ENCODE measurements at regions not wholly inside any gene's neighbourhood (a gene's known extent, or its start where the extent isn't known, plus 50 kb on each side); places are given as distances from the start of the nearest gene placed in this dataset.

DNA sequence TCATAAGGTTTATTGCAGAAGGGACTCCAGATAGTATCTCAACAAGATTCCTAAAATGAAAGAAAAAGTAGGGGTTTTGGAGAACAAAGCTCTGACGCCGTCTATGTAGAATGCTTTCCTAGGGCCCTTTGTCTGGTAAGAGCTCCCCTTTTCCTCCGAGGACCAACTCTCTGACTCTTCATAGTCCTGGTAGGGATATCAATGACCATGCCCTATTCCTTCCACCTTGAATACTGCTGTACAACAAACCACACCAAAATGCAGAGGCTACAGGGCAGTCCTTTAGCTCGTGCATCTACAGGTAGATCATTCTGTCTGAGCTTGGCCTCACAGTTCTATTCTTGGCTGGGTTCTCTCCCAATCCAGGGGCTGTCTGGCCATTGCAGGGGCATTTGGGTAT, 190.3 kb downstream of the WDR11 start:
- no peak for DNase-seq

DNA sequence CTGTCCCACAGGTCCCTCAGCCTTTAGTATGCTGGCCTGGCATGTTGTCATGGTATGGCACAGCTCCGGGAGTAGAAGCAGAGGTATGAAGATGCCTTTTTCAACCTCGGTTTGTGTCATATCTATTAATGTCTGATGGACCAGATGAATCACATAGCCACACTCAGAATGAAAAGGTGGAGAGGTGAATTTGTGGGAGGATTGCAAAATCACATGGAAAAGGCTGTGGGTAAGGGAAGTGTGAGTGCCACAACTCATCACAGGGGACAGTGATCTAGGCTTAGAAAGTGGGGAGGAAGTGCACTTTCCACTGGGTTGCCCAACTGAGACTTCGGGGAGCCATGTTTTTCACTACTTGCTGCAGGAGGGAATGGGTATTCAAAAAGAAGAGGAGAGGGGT, 190.7 kb downstream of the WDR11 start:
- no peak for DNase-seq

DNA sequence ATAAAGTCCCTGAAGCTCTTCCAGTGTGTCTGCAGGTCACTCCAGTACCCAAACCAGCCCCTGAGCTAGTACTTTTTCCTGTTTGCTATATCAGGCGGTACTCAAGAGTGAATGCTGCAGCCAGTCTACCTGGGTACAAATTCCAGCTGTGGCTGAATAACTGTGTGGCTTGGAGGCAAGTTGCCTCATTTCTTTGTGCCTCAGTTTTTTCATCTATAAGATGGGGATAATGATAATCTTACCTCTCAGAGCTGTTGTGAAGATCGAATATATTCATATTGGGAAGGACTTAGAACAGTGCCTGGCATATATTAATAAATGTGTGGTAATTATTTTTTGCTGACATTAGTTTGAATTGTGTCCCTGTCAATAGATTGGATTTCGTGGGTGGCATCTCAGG, 191.2 kb downstream of the WDR11 start:
- no peak for DNase-seq

DNA sequence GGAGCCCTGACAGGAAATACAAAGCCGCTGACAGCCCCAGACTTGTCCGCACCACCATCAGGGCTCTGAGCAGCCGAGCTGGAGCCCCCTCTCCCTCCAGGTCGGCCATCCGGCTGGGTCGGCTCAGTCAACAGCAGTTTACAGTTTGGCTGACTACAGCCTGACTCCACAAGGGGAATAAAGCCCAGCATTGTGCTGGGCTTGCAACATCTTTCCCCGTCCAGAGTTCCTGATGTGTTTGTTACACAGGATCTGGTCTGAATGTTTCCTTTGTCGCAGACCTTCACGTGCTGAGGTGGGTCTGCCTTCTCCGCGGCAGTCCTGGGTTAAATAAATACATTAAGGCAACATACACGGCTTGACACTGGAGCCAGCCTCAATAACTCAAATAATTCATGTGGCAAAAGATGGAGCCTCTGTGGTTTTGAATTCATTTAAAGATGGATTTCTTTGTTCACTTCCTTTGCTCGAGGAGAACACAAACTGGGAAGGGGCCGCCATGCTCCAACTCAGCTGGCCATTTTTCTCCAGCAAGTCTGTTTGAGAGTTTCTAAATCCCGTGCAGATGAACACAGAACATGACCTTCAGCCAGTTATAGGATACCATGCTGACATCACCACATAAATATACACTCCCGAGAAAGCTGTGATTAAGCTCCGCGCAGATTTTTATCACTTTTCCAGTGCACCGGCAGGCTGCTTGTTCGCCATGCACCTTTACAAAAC, 192.1 kb downstream of the WDR11 start:
- no peak for DNase-seq

DNA sequence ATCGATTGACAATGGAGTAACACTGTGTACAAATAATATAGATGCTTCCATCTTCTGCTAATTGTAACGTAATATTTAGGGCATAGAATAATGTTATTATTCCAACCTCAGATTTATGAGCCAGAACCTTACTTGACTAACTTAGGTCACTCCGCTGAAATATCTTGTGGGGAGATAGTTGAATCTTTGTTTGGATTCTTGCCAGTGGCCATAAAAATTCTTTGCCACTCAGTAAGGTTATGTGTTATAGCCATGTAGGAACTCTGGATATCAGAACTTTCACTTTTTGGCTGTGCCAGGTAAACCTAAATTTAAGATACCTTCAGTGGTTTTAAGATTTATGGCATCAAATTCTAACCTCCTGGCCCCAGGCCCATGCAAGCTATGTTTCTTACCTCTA, 197.6 kb downstream of the WDR11 start:
- no peak for DNase-seq

DNA sequence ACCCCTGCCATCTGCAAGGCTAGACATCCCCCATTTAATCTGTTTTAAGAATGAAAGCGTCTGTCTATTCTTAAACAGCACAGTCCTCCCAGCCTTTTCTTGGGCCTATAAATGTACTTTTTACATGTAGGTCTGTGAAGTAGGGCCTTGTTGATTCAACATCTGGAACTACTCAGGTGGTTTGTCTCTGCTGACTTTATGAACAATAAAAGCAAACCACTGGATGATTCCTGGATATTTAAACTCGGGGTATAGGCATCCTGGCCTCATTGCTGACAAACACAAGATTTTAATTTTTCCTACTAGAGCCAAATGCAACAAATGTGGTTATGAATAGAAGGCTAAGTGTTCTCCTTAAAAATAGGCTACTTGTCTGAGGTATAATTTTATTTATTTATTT, 198.3 kb downstream of the WDR11 start:
- DNase-seq: no peak

DNA sequence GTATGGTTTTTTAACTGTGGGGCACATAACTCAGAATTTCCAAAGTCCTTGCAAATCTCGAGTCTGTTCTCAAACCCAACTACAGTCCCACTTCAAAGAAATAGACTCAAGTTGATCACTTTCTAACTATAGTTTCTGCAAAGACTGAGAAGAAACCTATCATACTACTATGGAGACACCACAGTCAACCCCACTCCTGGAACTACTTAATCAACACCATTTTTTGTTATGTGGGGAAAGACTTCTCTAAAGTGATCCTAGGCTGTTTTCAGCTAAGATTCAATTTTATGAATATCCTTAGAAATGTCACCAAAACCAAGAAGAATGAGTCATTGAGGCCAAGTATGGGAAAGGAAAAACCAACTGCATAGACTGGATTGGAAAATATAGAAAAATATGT, 198.8 kb downstream of the WDR11 start:
- no peak for DNase-seq

DNA sequence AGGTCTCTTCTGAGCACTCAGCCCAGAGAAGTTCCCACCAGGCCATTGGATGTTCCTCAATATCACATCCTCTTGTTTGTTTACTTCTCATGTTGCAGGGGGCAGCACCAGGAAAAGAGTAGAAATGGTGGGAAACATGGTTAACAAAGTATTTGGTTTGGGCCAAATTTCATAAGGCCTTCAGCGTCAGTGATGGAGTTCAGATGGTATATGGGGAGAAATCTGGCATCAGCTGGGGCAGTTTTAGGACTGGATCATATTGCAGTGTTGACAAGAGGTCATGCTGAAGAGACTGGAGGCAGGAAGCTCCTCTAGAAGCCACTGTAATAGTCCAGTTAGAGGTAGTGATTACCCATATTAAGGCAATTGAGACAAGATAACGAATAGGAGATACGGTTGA, 200.0 kb downstream of the WDR11 start:
- DNase-seq: no peak

DNA sequence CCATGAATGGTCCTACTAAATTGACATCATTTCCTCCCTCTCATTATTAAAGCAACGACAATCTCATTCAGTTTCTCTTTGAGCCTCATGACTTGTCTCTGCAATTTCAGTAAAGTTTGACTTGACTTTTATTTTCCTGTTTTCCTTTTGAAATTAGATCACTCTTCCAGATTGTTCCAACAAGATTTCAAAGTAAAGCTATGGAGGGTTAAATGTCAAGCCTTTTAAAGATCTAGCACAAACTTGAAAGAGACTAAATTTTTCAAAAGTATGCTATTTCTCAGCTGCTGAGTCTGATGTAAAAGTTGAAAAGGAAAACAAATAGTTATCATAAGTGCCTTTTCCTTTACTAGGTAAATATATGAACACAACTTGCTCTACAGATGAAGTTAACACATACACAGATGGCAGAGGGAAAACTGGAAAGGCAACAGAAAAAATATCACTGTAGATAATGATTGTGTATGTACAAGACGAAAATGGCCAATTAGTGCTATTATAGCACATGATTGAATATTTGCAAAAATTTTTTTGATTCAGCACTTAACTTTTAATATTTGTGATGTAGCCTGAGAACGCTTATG, 200.6 kb downstream of the WDR11 start:
- DNase-seq: no peak

DNA sequence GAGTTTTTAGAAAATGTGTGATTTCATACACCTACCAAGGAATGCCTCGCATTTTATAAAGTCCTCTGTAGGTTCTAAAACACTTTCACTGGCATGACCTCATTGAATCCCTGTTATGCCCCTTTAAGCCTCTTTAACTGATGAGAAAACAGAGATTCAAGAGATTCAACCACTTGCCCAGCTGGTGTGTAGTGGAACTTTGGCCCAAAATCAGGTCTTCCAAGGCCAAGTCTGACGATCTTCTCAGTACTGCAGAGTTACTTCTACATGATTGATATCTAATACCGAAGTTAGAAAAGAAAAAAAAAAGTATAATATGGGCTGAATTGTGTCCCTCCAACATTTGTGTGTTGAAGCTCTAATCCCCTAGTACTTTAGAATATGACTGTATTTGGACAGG, 202.0 kb downstream of the WDR11 start:
- DNase-seq: no peak

DNA sequence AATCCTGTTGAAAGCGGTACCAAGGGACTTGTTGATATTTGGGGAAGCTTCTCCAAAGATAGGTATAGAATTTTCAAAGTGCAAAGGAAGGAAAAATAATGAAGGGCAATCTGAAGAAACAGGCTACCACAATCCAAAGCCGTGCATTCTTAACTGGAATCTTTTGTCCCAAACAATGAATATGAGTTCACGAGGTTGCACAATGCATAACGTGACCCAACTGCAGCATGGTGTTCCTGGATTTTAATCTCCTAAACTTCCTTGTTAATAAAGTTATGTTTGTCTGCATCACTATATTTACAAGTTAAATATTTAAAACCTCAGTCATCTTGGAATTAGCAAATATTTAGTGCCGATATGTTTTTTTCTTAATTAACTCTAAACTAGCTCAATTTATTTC, 203.7 kb downstream of the WDR11 start:
- no peak for DNase-seq

DNA sequence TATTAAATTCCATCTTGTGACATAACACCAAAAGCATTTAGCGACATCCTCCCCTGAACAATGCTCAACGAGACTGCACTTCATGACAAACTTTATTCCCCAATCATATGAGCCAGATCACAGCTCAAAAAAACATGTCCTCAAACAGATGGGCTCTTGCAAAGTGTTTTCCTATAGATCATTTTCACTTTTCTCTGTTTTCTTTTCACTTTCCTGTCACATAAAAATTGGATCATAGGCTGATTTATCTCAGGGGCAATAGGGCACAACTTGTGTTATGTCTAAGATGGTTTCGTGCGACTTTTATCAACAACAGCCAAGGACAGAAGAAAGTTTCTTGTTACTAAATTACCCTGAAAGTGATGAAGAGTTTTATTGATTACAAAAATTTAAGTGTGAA, 206.1 kb downstream of the WDR11 start:
- no peak for DNase-seq

DNA sequence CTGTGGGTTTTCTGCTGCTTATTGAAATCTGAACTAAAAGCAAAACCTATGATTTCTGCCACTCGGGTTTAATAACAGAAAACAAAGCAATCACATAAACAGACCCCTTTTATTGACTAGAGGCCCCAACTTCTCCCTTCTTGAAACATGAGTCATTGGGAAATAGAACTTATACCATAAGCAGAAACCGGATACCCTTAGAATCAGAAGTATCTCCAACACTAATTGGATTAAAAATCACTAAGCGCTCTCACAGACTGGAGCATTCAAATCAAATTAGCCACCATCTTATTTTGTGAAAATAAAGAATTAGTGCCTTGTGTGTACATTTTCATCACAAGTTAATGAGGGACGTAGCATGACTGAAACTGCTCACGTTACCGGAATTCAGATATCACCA, 206.9 kb downstream of the WDR11 start:
- DNase-seq: no peak

DNA sequence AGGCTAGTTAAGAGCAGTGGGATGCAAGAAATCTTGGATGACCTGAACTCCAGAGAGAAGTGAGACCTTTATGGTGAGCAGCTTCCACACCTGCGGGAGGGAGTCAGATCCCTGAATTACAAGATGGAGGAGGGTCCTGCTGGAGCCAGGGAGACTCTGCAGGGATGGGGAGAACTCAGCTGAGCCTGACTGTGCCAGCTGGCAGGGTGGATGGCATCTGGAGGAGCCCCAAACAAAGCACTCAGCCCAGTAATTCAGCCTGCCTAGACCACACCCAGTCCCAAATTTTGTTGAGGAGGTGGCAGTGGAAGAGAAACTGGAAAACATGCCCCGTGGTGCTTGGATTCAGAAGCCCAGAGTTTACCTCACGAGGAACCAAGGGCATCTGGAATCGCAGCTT, 208.2 kb downstream of the WDR11 start:
- peak; percentile 33 for DNase-seq

DNA sequence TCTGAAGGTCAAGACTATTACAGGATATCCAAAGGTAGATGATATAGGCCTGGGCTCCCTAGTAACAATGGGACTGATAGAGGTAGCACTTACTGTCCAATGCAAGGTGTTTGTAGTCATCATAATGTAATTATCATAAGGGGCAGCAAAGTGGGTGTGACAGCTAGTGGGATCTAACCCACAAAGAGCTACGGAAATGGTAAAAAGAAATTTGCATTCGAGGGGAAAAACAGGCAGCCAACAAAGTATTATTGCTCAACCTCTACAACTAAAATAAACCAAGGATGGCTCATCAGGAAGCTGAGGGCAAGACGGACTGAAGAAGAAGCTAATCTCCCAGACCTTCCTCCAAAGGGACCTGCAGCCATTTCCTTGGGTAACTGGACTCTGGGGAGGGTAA, 211.0 kb downstream of the WDR11 start:
- DNase-seq: no peak

DNA sequence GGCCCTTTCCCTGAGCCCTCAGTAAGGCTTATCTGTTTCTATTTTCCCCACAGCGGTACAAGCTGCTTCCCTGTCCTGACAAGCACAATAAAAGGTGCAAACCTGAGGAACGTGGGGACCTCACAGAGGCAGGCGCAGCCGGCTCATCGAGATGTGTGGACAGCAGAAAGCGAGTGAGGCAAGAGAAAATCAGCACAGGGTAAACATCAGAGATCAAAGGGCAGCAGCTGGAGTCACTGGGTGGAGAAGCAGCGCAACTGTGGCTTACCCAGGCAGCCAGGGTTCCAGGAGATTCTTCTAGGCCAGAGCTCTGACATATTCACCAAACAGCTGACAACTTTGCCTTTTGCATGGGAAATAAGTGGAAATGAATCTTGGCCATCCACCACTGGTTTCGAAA, 212.6 kb downstream of the WDR11 start:
- DNase-seq: no peak

DNA sequence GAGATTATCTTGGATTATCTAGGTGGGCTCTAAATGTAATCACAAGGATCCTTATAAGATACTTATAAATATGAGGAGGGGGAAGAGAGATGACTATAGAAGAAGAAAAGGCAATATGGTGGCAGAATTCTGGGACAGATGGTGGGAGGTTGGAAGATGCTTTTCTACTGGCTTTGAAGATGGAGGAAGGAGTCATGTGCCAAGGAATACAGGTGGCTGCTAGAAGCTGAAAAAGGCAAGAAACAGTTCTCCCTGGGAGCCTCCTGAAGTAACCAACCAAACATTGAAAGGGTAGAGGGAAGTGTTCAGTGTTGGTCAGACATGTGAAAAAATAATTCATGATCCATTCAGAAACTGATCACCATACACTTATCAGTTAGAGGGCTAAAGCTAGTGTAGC, 213.3 kb downstream of the WDR11 start:
- no peak for DNase-seq

DNA sequence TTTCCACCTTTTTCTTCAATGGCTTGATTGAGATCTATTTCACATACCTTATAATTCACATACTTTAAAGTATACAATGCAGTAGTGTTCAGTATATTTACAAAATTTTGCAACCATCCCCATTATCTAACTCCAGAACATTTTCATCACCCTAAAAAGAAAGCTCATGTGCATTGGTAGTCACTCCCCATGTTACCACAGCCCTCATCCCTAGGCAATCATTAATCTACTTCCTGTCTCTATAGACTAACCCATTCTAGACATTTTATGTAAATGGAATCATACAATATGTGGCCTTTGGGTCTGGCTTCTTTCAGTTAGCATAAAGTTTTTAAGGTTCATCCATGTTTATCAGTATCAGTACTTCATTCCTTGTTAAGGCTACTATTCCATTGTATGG, 214.2 kb downstream of the WDR11 start:
- DNase-seq: no peak

DNA sequence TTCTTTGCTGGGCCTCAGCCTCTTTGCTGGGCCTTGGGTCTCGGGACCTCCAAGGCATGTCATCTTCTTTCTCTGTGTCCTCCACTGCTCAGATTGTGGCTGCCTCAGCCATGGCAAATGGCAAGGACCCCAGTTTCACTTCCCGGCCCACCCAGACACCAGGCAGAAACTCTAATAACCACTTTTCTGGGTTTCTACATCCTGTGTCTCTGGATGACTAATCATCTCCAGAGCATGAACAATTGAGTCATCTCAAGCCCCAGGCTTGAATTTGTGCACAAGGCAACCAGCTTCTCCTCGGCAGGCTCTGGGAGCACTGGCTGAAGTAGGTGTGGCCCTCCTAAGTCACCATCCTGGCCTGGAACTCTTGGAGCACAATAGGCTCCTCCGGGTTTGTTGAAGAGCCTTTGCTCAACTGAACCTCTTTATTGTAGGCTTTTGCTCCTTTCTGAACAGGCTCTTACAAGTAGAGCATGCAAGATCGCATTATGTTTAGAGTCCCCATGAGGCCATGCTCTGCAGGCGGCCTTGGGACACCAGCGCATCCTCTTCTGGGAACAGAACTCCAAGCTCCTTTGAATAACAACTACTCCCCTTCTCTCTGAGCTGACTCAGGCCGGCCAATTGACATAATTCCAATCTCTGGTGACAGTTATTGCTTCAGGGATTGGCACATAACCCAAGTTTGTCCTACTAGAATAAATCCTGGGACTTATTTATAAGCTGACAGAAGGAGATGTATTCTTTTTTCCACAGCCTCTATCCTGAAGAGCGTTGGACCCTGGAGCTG, 218.1 kb downstream of the WDR11 start:
- no peak for DNase-seq

DNA sequence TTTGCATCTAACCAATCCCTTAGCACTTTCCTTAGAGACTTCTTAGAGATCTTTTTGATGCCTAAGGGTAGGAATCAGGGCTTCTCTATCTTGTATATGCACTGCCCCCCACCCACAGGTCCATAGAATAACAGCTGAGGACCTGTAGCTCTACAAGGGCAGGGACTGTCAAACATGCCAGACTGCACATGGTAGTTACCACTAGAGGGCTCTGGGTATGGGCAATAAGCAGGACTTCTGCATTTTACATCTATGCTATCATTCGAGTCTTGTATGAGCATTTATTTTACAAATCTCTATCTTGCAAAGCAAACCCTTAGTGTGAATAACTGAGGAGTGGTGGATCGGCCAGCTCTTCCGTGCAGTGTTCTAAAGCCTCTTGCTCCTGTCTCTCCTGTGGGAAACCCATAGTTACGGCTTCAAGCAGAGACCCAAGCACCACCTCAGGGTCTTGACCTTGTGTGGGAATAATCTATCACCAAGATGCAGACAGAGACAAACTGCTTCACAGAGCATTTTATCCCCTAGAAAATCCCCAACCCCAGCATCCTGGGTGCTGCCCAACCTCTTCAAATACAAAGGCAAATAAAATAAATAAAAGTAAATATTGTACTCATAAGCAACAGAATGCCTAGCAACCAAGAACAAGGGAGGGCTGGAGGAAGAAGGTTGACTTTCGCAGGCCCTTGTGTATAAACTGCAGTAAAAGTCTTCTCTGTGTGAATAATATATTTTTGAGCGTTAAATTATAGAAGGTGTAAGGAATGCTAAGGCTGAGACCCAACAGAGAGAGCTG, 219.3 kb downstream of the WDR11 start:
- no peak for DNase-seq

DNA sequence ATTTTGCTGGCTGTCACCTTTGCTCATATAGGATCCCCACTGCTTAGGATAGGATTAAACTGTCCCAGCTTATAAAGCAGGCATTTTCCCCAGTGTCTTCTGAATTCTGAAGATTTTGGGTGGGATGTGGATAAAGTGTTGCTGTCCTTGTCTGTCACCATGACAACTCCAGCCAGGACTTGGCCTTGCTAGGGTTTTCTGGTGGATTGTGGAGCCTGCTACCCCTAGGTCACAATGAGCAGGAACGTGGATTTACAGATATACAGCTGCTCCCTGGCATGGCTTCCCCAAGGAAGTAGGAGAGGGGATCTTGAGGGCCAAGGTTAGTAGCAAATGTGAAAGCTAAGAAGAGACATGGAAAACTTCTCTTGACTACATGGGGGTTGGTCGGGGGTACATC, 220.7 kb downstream of the WDR11 start:
- no peak for DNase-seq

DNA sequence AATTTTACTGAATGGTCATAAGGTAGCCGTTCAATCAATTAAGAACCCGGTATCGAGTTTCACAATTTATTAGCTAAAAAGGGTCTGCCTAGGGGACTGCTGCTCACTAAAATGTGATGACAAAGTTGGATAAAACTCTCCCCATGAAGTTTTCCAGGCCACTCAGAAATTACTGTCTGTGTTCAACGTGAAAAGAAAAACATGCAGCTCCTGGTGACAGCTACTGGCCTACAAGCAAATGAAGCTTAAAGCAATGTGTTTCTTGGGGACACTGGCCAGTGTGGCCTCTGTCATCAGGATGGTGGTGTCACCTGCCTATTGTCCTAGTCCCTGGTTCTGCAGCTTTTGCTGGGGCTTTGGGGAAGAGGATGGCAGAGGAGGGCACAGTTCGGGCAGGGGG, 222.6 kb downstream of the WDR11 start:
- no peak for DNase-seq

Data from right hindlimb (tissue), 1 donor.